ENCODE measurements at regions not wholly inside any gene's neighbourhood (a gene's known extent, or its start where the extent isn't known, plus 50 kb on each side); places are given as distances from the start of the nearest gene placed in this dataset.

GRCh38 chr21:19609611-19610010, 1206.0 kb upstream of the TMPRSS15 start:
- no peak for TF ChIP-seq CTCF (conservative IDR thresholded peaks at IDR 0.05)
- H3K4me1 Mint-ChIP-seq (ENCODE audit: unreplicated experiment), result no peaks in the 10 kb centered on the region
- H3K4me3 Mint-ChIP-seq, result no peak overlapping the region
- no peaks in the 10 kb centered on the region for H3K36me3 Mint-ChIP-seq
- no peaks in the 10 kb centered on the region for H3K27me3 Mint-ChIP-seq
- H3K27ac Mint-ChIP-seq, result no peak overlapping the region
- DNase-seq (ENCODE audit: extremely low spot score, unreplicated experiment), result no peak
- no peaks in the 10 kb centered on the region for H3K9me3 Mint-ChIP-seq

DNA sequence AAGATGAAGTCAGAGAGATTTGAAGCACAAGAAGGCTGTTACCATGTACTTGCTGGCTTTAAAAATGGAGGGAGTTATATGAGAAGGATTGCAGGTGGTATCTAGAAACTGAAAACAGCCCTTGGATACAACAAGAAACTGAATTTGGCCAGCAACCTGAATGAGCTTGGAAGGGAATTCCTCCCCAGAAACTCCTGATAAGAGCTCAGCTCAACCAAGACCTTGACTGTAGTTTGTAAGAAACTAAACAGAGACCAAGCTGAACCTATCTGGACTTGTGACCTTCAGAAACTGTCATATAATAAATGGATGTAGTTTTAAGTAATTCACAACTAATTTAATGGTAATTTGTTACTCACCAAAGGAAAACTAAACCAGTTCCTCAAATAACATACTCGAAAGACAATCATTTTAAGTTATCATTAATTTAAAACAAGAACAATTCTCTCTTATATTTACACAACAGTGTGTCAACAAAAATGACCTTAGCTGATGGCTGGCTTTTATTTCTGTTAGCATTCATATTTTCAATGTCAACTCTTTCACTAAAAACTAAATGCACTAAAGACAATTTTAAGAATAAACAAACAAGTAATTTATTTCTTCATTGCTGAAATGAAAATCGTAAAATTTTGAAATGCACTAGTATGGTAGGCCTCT, 1218.4 kb upstream of the TMPRSS15 start:
- Mint-ChIP-seq H3K9me3 (no peaks in the 10 kb centered on the region), H3K27ac (no peak overlapping the region), H3K4me3 (no peak overlapping the region), H3K27me3 (no peaks in the 10 kb centered on the region), H3K4me1 (ENCODE audit: unreplicated experiment) (no peaks in the 10 kb centered on the region), H3K36me3 (no peaks in the 10 kb centered on the region)
- no peak for DNase-seq (ENCODE audit: extremely low spot score, unreplicated experiment)
- TF ChIP-seq CTCF (conservative IDR thresholded peaks at IDR 0.05), result no peak

- no peak overlapping the region for H3K27ac Mint-ChIP-seq
- no peaks in the 10 kb centered on the region for H3K36me3 Mint-ChIP-seq
- no peak overlapping the region for H3K4me3 Mint-ChIP-seq
- no peaks in the 10 kb centered on the region for H3K27me3 Mint-ChIP-seq
- no peaks in the 10 kb centered on the region for H3K9me3 Mint-ChIP-seq
- H3K4me1 Mint-ChIP-seq (ENCODE audit: unreplicated experiment), result no peaks in the 10 kb centered on the region
- no peak for TF ChIP-seq CTCF (conservative IDR thresholded peaks at IDR 0.05)
- no peak for DNase-seq (ENCODE audit: extremely low spot score, unreplicated experiment)
Measured at GRCh38 chr21:19640964-19641363, 1237.4 kb upstream of the TMPRSS15 start.

- no peak for TF ChIP-seq CTCF (conservative IDR thresholded peaks at IDR 0.05)
- no peak for DNase-seq (ENCODE audit: extremely low spot score, unreplicated experiment)
- no peak overlapping the region for H3K4me3 Mint-ChIP-seq
- no peaks in the 10 kb centered on the region for H3K9me3 Mint-ChIP-seq
- H3K27me3 Mint-ChIP-seq, result no peaks in the 10 kb centered on the region
- H3K27ac Mint-ChIP-seq, result no peak overlapping the region
- no peaks in the 10 kb centered on the region for H3K36me3 Mint-ChIP-seq
- H3K4me1 Mint-ChIP-seq (ENCODE audit: unreplicated experiment), result no peaks in the 10 kb centered on the region
Measured at GRCh38 chr21:19648391-19648790, 1244.8 kb upstream of the TMPRSS15 start.

DNA sequence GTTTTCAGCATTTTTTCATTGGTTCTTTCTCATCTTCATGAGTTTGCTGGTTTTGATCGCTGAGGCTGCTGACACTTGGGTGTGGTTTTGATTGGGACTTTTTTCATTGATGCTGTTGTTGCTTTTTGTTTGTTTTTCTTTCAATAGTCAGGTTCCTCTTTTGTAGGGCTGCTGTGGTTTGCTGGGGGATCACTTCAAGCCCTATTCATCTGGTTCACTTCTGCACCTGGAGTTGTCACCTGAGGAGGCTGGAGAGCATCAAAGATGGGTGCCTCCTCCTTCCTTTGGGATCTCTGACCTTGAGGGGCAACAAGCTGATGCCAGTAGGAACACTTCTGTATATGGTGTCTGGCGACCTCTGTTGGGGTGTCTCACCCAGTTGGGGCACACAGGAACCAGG, 1279.9 kb upstream of the TMPRSS15 start:
- Mint-ChIP-seq H3K4me1 (ENCODE audit: unreplicated experiment) (no peaks in the 10 kb centered on the region), H3K9me3 (peaks cover 4% of the 10 kb centered on the region), H3K4me3 (no peak overlapping the region), H3K27ac (no peak overlapping the region), H3K36me3 (no peaks in the 10 kb centered on the region), H3K27me3 (no peaks in the 10 kb centered on the region)
- no peak for DNase-seq (ENCODE audit: extremely low spot score, unreplicated experiment)
- TF ChIP-seq CTCF (conservative IDR thresholded peaks at IDR 0.05), result no peak

DNA sequence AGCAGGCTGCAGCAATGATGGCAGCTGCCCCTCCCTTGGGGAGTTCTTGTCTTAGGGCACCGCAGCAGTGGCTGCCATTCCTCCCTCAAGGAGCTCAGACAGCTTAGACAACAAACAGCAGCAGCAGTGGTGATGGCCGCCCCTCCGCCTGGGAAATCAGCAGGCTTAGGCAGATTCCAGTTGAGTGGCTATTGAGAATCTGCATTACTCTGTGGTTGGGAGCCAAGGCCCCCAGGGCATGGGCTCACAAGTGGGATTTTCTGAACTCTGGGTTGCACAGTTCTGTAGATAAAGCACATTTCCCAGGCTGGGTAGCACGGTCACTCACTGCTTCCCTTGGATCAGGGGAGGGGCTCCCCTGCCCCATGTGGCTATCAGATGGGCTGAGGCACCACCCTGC, 1280.7 kb upstream of the TMPRSS15 start:
- Mint-ChIP-seq H3K4me3 (no peak overlapping the region), H3K27me3 (no peaks in the 10 kb centered on the region), H3K9me3 (peaks cover 4% of the 10 kb centered on the region), H3K36me3 (no peaks in the 10 kb centered on the region), H3K27ac (no peak overlapping the region), H3K4me1 (ENCODE audit: unreplicated experiment) (no peaks in the 10 kb centered on the region)
- DNase-seq (ENCODE audit: extremely low spot score, unreplicated experiment), result no peak
- no peak for TF ChIP-seq CTCF (conservative IDR thresholded peaks at IDR 0.05)
